Activated CD8-positive, alpha-beta T cell treated with anti-CD3 and anti-CD28 coated beads for 36 hours (primary cell): ENCODE measurements at regions not wholly inside any gene's neighbourhood (a gene's known extent, or its start where the extent isn't known, plus 50 kb on each side); places are given as distances from the start of the nearest gene placed in this dataset.

Source experiments
- ATAC-seq: fragments of 200-7000 bp; cut with Tn5 transposase; one replicate; pipeline ENCODE4 v1.10.0; 2021; ENCODE audit warnings: mild to moderate bottlenecking, moderate library complexity
- CTCF ChIA-PET: fragments of 350-600 bp; sonication (Branson Sonifier 250); formaldehyde crosslinking; loops from one replicate; lab custom pipeline; 2021; ENCODE audit warnings: antibody characterized with exemption; lab: Charles Lee
- POLR2A ChIA-PET: fragments of 350-600 bp; sonication (Branson Sonifier 250); formaldehyde crosslinking; loops from one replicate; lab custom pipeline; 2021; ENCODE audit warnings: antibody characterized with exemption; lab: Charles Lee
- DNase-seq: peaks from one replicate; pipeline ENCODE4 v3.0.0-alpha.2; 2020
- H3K27ac Mint-ChIP-seq: one replicate; pipeline ENCODE4 v1.8.0; 2021; ENCODE audit warnings: mild to moderate bottlenecking, mixed read lengths
- H3K27me3 Mint-ChIP-seq: one replicate; pipeline ENCODE4 v1.8.0; 2021; ENCODE audit warnings: mixed read lengths
- H3K36me3 Mint-ChIP-seq: one replicate; pipeline ENCODE4 v1.8.0; 2021; ENCODE audit warnings: low read depth, mixed read lengths
- H3K4me1 Mint-ChIP-seq: one replicate; pipeline ENCODE4 v1.8.0; 2021; ENCODE audit warnings: low read depth, mixed read lengths
- H3K4me3 Mint-ChIP-seq: one replicate; pipeline ENCODE4 v1.8.0; 2021; ENCODE audit warnings: mild to moderate bottlenecking, moderate library complexity, mixed read lengths
- H3K9me3 Mint-ChIP-seq: one replicate; pipeline ENCODE4 v1.8.0; 2021; ENCODE audit warnings: mixed read lengths
- intact Hi-C: fragments of 100-400 bp; cut with micrococcal nuclease; formaldehyde crosslinking; loops from one replicate; pipeline ENCODE4 v1.10.0; 2022
- TF ChIP-seq, protein P1 (sequence below): fragments of 200-600 bp; IDR thresholded peaks from one replicate; pipeline ENCODE4 v1.8.0; 2022; ENCODE audit warnings: antibody characterized with exemption, mild to moderate bottlenecking

- Mint-ChIP-seq H3K36me3 (no peaks in the 10 kb centered on the region), H3K9me3 (no peaks in the 10 kb centered on the region), H3K27me3 (peaks cover 3% of the 10 kb centered on the region), H3K4me3 (no peak overlapping the region), H3K4me1 (no peaks in the 10 kb centered on the region), H3K27ac (no peak overlapping the region)
- TF ChIP-seq, protein P1, sequence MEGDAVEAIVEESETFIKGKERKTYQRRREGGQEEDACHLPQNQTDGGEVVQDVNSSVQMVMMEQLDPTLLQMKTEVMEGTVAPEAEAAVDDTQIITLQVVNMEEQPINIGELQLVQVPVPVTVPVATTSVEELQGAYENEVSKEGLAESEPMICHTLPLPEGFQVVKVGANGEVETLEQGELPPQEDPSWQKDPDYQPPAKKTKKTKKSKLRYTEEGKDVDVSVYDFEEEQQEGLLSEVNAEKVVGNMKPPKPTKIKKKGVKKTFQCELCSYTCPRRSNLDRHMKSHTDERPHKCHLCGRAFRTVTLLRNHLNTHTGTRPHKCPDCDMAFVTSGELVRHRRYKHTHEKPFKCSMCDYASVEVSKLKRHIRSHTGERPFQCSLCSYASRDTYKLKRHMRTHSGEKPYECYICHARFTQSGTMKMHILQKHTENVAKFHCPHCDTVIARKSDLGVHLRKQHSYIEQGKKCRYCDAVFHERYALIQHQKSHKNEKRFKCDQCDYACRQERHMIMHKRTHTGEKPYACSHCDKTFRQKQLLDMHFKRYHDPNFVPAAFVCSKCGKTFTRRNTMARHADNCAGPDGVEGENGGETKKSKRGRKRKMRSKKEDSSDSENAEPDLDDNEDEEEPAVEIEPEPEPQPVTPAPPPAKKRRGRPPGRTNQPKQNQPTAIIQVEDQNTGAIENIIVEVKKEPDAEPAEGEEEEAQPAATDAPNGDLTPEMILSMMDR = no peak
- DNase-seq (no peak), ATAC-seq (no peak)
- intact Hi-C loops = no loop called here
- POLR2A ChIA-PET = no interaction called here
- CTCF ChIA-PET = no interaction called here
These were observed 382.0 kb upstream of the PROX1 start for GRCh38 chr1:213605732-213606131.

DNA sequence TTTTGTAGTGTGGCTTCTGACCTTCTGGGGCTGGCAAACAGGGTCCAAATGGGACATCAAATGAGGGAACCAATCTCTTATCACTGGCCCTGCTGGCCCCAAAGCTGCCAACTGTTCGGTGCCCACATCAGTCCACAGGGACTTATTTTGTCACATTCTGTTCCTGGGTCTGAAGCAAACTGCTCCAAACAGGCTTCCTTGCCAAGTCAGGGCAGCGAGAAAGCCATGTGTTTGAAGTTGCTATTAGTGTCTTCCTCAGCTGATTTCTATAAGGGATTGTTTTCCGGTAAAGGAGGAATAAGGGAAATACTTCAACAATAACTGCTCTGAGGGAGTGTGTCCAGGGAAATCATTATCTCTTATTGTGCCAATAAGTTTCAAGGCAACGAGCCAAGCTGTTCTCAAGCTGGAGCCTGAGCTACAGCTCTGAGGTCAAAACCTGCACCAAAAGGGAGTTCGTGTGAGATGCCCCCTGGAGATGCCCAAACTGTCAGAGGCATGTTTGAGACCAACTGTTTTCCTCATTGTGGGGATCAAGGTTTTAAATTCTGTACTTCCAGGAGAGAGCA lies 381.4 kb upstream of the PROX1 start:
- ChIA-PET CTCF (no interaction called here), POLR2A (no interaction called here)
- peaks cover 3% of the 10 kb centered on the region for H3K27me3 Mint-ChIP-seq
- H3K4me3 Mint-ChIP-seq = no peak overlapping the region
- no peaks in the 10 kb centered on the region for H3K9me3 Mint-ChIP-seq
- no peaks in the 10 kb centered on the region for H3K36me3 Mint-ChIP-seq
- H3K4me1 Mint-ChIP-seq = no peaks in the 10 kb centered on the region
- TF ChIP-seq, protein P1 = no peak
- ATAC-seq (no peak), DNase-seq (no peak)
- intact Hi-C loops = no loop called here
- no peak overlapping the region for H3K27ac Mint-ChIP-seq

GRCh38 chr1:213613549-213613948 lies 374.2 kb upstream of the PROX1 start:
- Mint-ChIP-seq H3K4me1 (no peaks in the 10 kb centered on the region), H3K9me3 (no peaks in the 10 kb centered on the region), H3K27me3 (peaks cover 13% of the 10 kb centered on the region), H3K4me3 (no peak overlapping the region), H3K36me3 (no peaks in the 10 kb centered on the region), H3K27ac (no peak overlapping the region)
- ATAC-seq (no peak), DNase-seq (no peak)
- TF ChIP-seq, protein P1 = no peak
- intact Hi-C loops = no loop called here
- CTCF ChIA-PET = no interaction called here
- POLR2A ChIA-PET = no interaction called here

DNA sequence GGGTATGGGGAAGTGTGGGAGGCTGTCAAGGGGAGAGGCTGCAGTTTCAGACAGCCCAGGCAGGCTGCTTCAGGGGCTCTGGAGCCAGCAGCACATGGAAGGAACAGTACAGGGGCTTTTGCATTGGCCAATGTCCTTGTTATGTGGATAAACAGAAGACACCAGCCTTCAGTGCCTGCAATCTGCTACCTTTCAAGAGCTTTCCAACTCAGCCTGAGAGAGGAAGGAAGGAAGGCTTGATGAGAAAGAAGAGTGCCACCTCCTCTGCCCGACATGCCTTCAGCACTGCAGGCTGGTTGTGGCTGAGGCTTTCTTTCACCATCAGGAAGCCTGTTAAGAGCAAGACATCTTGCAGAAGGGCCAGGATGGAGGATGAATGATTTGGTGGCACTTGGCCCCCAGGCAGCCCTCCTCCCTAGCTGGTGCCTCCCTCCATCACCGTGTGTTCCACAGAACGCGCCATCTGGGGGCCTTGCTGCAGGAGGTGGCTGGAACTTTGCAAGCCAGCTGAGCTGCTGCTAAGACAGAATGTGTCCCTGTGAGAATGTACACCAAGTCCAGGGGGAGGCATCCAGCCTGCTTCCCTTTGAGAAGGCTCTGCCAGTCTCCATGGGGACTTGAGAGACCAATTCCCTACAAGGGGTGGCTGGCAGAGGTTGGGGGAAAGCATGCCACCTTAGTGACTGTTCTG lies 372.4 kb upstream of the PROX1 start:
- no peaks in the 10 kb centered on the region for H3K9me3 Mint-ChIP-seq
- CTCF ChIA-PET = no interaction called here

GRCh38 chr1:213617133-213617532 lies 370.6 kb upstream of the PROX1 start:
- Mint-ChIP-seq H3K4me1 (no peaks in the 10 kb centered on the region), H3K9me3 (no peaks in the 10 kb centered on the region), H3K36me3 (no peaks in the 10 kb centered on the region), H3K4me3 (no peak overlapping the region), H3K27me3 (peaks cover 12% of the 10 kb centered on the region), H3K27ac (no peak overlapping the region)
- TF ChIP-seq, protein P1 = no peak
- no peak for DNase-seq
- CTCF ChIA-PET = no interaction called here
- intact Hi-C loops = no loop called here
- ATAC-seq = no peak
- POLR2A ChIA-PET = no interaction called here

More for the DNA sequence above, 372.4 kb upstream of the PROX1 start:
- intact Hi-C loops = no loop called here
- POLR2A ChIA-PET = no interaction called here
- Mint-ChIP-seq H3K4me3 (no peak overlapping the region), H3K27ac (no peak overlapping the region), H3K4me1 (no peaks in the 10 kb centered on the region), H3K36me3 (no peaks in the 10 kb centered on the region), H3K27me3 (peaks cover 12% of the 10 kb centered on the region)
- TF ChIP-seq, protein P1 = no peak
- ATAC-seq = no peak
- DNase-seq = no peak
